Thoracic aorta (tissue), 2 donors: ENCODE measurements at regions not wholly inside any gene's neighbourhood (a gene's known extent, or its start where the extent isn't known, plus 50 kb on each side); places are given as distances from the start of the nearest gene placed in this dataset.

ENCODE experiments used
- ATAC-seq: fragments of 150-250 bp; one replicate; pipeline ENCODE4 v1.8.0; 2017; ENCODE audit warnings: low read depth; ENCODE audit not compliant: insufficient number of reproducible peaks, low FRiP score
- DNase-seq: peaks from one replicate; pipeline ENCODE4 v3.0.0-alpha.2; 2020; ENCODE audit warnings: low spot score
- H3K27ac ChIP-seq, 2 donors: fragments of 200-600 bp; sonication (generic); 1 replicate in 1 of 2; 2 replicates in 1 of 2; pipeline ENCODE4 v1.5.1; 2016; ENCODE audit warnings: mild to moderate bottlenecking in 2 of 2, moderate library complexity in 2 of 2
- H3K27me3 ChIP-seq: fragments of 200-600 bp; sonication (generic); replicated peaks from 2 replicates; pipeline ENCODE4 v1.6.0; 2016; ENCODE audit warnings: mild to moderate bottlenecking; ENCODE audit not compliant: insufficient read depth
- H3K36me3 ChIP-seq: fragments of 200-600 bp; sonication (generic); one replicate; pipeline ENCODE4 v1.5.1; 2016
- H3K4me1 ChIP-seq, 2 donors: fragments of 200-600 bp; sonication (generic); 1 replicate in 1 of 2; 2 replicates in 1 of 2; pipeline versions ENCODE4 v1.5.1 to v1.6.0; 2016; ENCODE audit warnings: low read depth in 2 of 2, mild to moderate bottlenecking in 1 of 2; ENCODE audit not compliant: control insufficient read depth in 1 of 2
- H3K4me3 ChIP-seq: fragments of 200-600 bp; sonication (generic); 2 replicates; pipeline ENCODE4 v1.5.1; 2016; ENCODE audit warnings: mild to moderate bottlenecking
- H3K9me3 ChIP-seq: fragments of 200-600 bp; sonication (generic); 2 replicates; pipeline ENCODE4 v1.5.1; 2016
- CTCF ChIP-seq: fragments of 200-600 bp; sonication (generic); IDR thresholded peaks from one replicate; pipeline ENCODE4 v1.5.1; 2019; ENCODE audit warnings: antibody characterized with exemption

- TF ChIP-seq CTCF: no peak
- H3K4me1 ChIP-seq: no peaks in the 10 kb centered on the region
- H3K27me3 ChIP-seq: no peaks in the 10 kb centered on the region
- H3K27ac ChIP-seq: no peak overlapping the region
- ATAC-seq: no peak
- H3K4me3 ChIP-seq: no peak overlapping the region
- no peak for DNase-seq
- H3K9me3 ChIP-seq: no peaks in the 10 kb centered on the region
- no peaks in the 10 kb centered on the region for H3K36me3 ChIP-seq
Observed at GRCh38 chr1:29583727-29584126, 347.4 kb downstream of the PTPRU start.

- ATAC-seq (no peak), DNase-seq (no peak)
- no peaks in the 10 kb centered on the region for H3K36me3 ChIP-seq
- no peak overlapping the region for H3K4me3 ChIP-seq
- no peaks in the 10 kb centered on the region for H3K27me3 ChIP-seq
- no peak overlapping the region for H3K27ac ChIP-seq
- TF ChIP-seq CTCF: no peak
- no peaks in the 10 kb centered on the region for H3K4me1 ChIP-seq
- no peaks in the 10 kb centered on the region for H3K9me3 ChIP-seq
Observed at GRCh38 chr1:29581256-29581655, 344.9 kb downstream of the PTPRU start.

GRCh38 chr1:29579821-29580425 lies 343.6 kb downstream of the PTPRU start:
- Histone ChIP-seq H3K9me3 (no peaks in the 10 kb centered on the region), H3K27me3 (no peaks in the 10 kb centered on the region), H3K36me3 (no peaks in the 10 kb centered on the region), H3K27ac (no peak overlapping the region), H3K4me3 (no peak overlapping the region), H3K4me1 (no peaks in the 10 kb centered on the region)
- TF ChIP-seq CTCF: no peak
- DNase-seq: no peak
- no peak for ATAC-seq

- Histone ChIP-seq H3K36me3 (no peaks in the 10 kb centered on the region), H3K9me3 (no peaks in the 10 kb centered on the region), H3K4me3 (no peak overlapping the region), H3K4me1 (no peaks in the 10 kb centered on the region), H3K27me3 (no peaks in the 10 kb centered on the region), H3K27ac (no peak overlapping the region)
- no peak for DNase-seq
- no peak for ATAC-seq
- TF ChIP-seq CTCF: no peak
Observed at GRCh38 chr1:29577512-29577911, 341.2 kb downstream of the PTPRU start.

GRCh38 chr1:29576510-29576909 lies 340.2 kb downstream of the PTPRU start:
- H3K27me3 ChIP-seq: no peaks in the 10 kb centered on the region
- H3K9me3 ChIP-seq: no peaks in the 10 kb centered on the region
- H3K27ac ChIP-seq: no peak overlapping the region
- H3K4me1 ChIP-seq: no peaks in the 10 kb centered on the region
- TF ChIP-seq CTCF: no peak
- ATAC-seq: no peak
- no peak for DNase-seq
- H3K4me3 ChIP-seq: no peak overlapping the region
- no peaks in the 10 kb centered on the region for H3K36me3 ChIP-seq
